ENCODE measurements at regions not wholly inside any gene's neighbourhood (a gene's known extent, or its start where the extent isn't known, plus 50 kb on each side); places are given as distances from the start of the nearest gene placed in this dataset.

GRCh38 chr21:18705971-18706370 is 302.4 kb upstream of the TMPRSS15 start:
- TF ChIP-seq EZH2 (IDR thresholded peaks at IDR 0.05; ENCODE audit: insufficient read depth, low read length) (no peak), CTCF (IDR thresholded peaks at IDR 0.05; ENCODE audit: insufficient read depth, low read depth, low read length) (no peak)

All from astrocyte (in vitro differentiated cells and primary cell).